ENCODE measurements at regions not wholly inside any gene's neighbourhood (a gene's known extent, or its start where the extent isn't known, plus 50 kb on each side); places are given as distances from the start of the nearest gene placed in this dataset.

DNA sequence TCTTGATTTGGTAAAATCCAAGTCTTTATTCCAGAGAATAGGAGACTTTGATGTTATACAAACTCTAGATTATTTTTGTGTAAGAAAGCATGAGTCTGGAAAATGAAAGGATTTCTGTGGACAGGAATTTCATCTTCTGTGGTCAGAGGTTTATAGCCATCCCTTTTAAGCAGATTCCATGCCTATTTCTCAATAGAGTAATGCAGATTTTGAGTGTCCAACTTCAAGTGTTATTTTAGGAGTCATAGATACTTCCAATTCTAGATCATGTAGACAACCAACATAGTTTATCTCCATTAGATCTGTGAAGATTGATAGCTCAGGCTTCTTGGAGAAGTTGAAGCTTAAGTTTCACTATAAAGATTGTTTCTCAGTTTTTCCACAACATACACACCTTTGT, 379.7 kb downstream of the PSAT1 start:
- Histone ChIP-seq H3K27me3 (replicated peaks in 2 of 5; ENCODE audit: control insufficient read depth in 4 of 5, insufficient read depth in 5 of 5, low read length in 4 of 5) (no peaks in the 10 kb centered on the region), H3K4me1 (ENCODE audit: control extremely low read depth in 1 of 4, control insufficient read depth in 4 of 4, insufficient read depth in 4 of 4, low read length in 3 of 4) (no peaks in the 10 kb centered on the region), H3K36me3 (ENCODE audit: control insufficient read depth in 4 of 4, insufficient read depth in 4 of 4, low read length in 3 of 4) (no peaks in the 10 kb centered on the region), H3K27ac (ENCODE audit: insufficient read depth in 1 of 2, low read depth in 1 of 2, low read length in 2 of 2, poor library complexity in 1 of 2, severe bottlenecking in 2 of 2) (no peak overlapping the region), H3K4me3 (ENCODE audit: control insufficient read depth in 1 of 7, extremely low read depth in 1 of 7, insufficient read depth in 4 of 7, low read depth in 2 of 7, low read length in 6 of 7) (no peak overlapping the region), H3K9me3 (ENCODE audit: control extremely low read depth in 1 of 5, control insufficient read depth in 4 of 5, insufficient read depth in 2 of 5, low read depth in 1 of 5, low read length in 4 of 5) (no peaks in the 10 kb centered on the region)
- ChIA-PET CTCF (interaction anchor here (0.6 kb wide), 1 partner anchor 10 kb away, joined by 3 read pairs; no protein-coding TSS in a partner anchor), POLR2A (no interaction called here)
- DNase-seq = no peak

GRCh38 chr9:78677326-78677725, 380.4 kb downstream of the PSAT1 start:
- POLR2A ChIA-PET = no interaction called here
- no peak overlapping the region for H3K27ac ChIP-seq (ENCODE audit: insufficient read depth in 1 of 2, low read depth in 1 of 2, low read length in 2 of 2, poor library complexity in 1 of 2, severe bottlenecking in 2 of 2)

DNA sequence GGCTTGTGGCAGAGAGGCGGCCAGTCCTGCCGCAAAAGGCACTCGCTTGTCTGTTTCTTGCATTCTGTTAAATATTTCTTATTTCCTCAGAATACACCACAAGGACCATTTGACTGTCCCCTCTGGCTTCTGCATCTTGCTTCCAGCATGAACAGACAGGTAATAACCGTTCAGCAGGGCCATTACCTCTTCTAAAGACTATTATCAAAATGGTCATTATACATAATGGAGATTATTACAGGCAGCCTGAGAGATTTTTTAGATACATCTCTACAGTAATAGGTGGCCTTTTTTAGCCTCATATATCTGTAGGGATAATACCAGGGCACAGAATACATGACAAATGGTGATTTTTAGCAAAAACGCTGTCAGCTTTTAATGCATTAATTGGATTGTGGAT, 382.0 kb downstream of the PSAT1 start:
- Histone ChIP-seq H3K27ac (ENCODE audit: insufficient read depth in 1 of 2, low read depth in 1 of 2, low read length in 2 of 2, poor library complexity in 1 of 2, severe bottlenecking in 2 of 2) (no peak overlapping the region), H3K9me3 (ENCODE audit: control extremely low read depth in 1 of 5, control insufficient read depth in 4 of 5, insufficient read depth in 2 of 5, low read depth in 1 of 5, low read length in 4 of 5) (no peaks in the 10 kb centered on the region), H3K36me3 (ENCODE audit: control insufficient read depth in 4 of 4, insufficient read depth in 4 of 4, low read length in 3 of 4) (no peaks in the 10 kb centered on the region), H3K4me3 (ENCODE audit: control insufficient read depth in 1 of 7, extremely low read depth in 1 of 7, insufficient read depth in 4 of 7, low read depth in 2 of 7, low read length in 6 of 7) (no peak overlapping the region), H3K27me3 (replicated peaks in 2 of 5; ENCODE audit: control insufficient read depth in 4 of 5, insufficient read depth in 5 of 5, low read length in 4 of 5) (no peaks in the 10 kb centered on the region), H3K4me1 (ENCODE audit: control extremely low read depth in 1 of 4, control insufficient read depth in 4 of 4, insufficient read depth in 4 of 4, low read length in 3 of 4) (no peaks in the 10 kb centered on the region)
- no peak for DNase-seq
- CTCF ChIA-PET = no interaction called here
- POLR2A ChIA-PET = no interaction called here
- WGBS (ENCODE audit: insufficient coverage) = 93% methylated on average over 2 of the region's 5 CpGs

More at GRCh38 chr9:78677326-78677725, 380.4 kb downstream of the PSAT1 start:
- DNase-seq = no peak
- H3K9me3 ChIP-seq (ENCODE audit: control extremely low read depth in 1 of 5, control insufficient read depth in 4 of 5, insufficient read depth in 2 of 5, low read depth in 1 of 5, low read length in 4 of 5) = no peaks in the 10 kb centered on the region
- H3K4me1 ChIP-seq (ENCODE audit: control extremely low read depth in 1 of 4, control insufficient read depth in 4 of 4, insufficient read depth in 4 of 4, low read length in 3 of 4) = no peaks in the 10 kb centered on the region
- CTCF ChIA-PET = interaction anchor here (0.6 kb wide), 1 partner anchor 10 kb away, joined by 3 read pairs; no protein-coding TSS in a partner anchor
- no peaks in the 10 kb centered on the region for H3K36me3 ChIP-seq (ENCODE audit: control insufficient read depth in 4 of 4, insufficient read depth in 4 of 4, low read length in 3 of 4)
- no CpG with 5 or more reads among the region's 2 CpGs for WGBS (ENCODE audit: insufficient coverage)
- no peak overlapping the region for H3K4me3 ChIP-seq (ENCODE audit: control insufficient read depth in 1 of 7, extremely low read depth in 1 of 7, insufficient read depth in 4 of 7, low read depth in 2 of 7, low read length in 6 of 7)
- no peaks in the 10 kb centered on the region for H3K27me3 ChIP-seq (replicated peaks in 2 of 5; ENCODE audit: control insufficient read depth in 4 of 5, insufficient read depth in 5 of 5, low read length in 4 of 5)

GRCh38 chr9:78680196-78680595, 383.3 kb downstream of the PSAT1 start:
- 97% methylated on average over 3 of the region's 3 CpGs for WGBS (ENCODE audit: insufficient coverage)
- CTCF ChIA-PET = no interaction called here

DNA sequence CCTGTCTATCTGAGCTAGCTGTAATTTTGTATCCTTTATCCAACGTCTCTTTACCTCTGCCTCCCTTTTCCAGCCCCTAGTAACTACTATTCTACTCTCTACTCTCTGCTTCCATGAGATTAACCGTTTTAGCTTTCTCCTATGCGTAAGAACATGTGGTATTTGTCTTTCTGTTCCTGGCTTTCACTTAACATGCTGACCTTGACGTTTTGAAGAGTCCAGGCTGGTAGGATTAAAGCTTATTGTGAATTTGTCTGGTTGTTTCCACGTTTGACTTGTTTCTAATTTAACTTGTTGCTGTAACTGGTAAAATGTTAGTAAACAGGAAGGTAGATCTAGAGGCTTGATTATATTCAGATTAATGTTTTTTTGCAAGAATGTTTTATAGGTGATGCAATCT, 385.3 kb downstream of the PSAT1 start:
- ChIA-PET CTCF (no interaction called here), POLR2A (no interaction called here)
- no peak overlapping the region for H3K27ac ChIP-seq (ENCODE audit: insufficient read depth in 1 of 2, low read depth in 1 of 2, low read length in 2 of 2, poor library complexity in 1 of 2, severe bottlenecking in 2 of 2)
- WGBS (ENCODE audit: insufficient coverage) = 87% methylated on average over 3 of the region's 5 CpGs
- H3K27me3 ChIP-seq (replicated peaks in 2 of 5; ENCODE audit: control insufficient read depth in 4 of 5, insufficient read depth in 5 of 5, low read length in 4 of 5) = no peaks in the 10 kb centered on the region
- H3K9me3 ChIP-seq (ENCODE audit: control extremely low read depth in 1 of 5, control insufficient read depth in 4 of 5, insufficient read depth in 2 of 5, low read depth in 1 of 5, low read length in 4 of 5) = no peaks in the 10 kb centered on the region
- H3K4me3 ChIP-seq (ENCODE audit: control insufficient read depth in 1 of 7, extremely low read depth in 1 of 7, insufficient read depth in 4 of 7, low read depth in 2 of 7, low read length in 6 of 7) = no peak overlapping the region
- no peak for DNase-seq
- no peaks in the 10 kb centered on the region for H3K36me3 ChIP-seq (ENCODE audit: control insufficient read depth in 4 of 4, insufficient read depth in 4 of 4, low read length in 3 of 4)
- no peaks in the 10 kb centered on the region for H3K4me1 ChIP-seq (ENCODE audit: control extremely low read depth in 1 of 4, control insufficient read depth in 4 of 4, insufficient read depth in 4 of 4, low read length in 3 of 4)

More at GRCh38 chr9:78680196-78680595, 383.3 kb downstream of the PSAT1 start:
- DNase-seq = no peak
- no peaks in the 10 kb centered on the region for H3K27me3 ChIP-seq (replicated peaks in 2 of 5; ENCODE audit: control insufficient read depth in 4 of 5, insufficient read depth in 5 of 5, low read length in 4 of 5)
- no peak overlapping the region for H3K27ac ChIP-seq (ENCODE audit: insufficient read depth in 1 of 2, low read depth in 1 of 2, low read length in 2 of 2, poor library complexity in 1 of 2, severe bottlenecking in 2 of 2)
- POLR2A ChIA-PET = interaction anchor here (0.6 kb wide), 1 partner anchor 446 kb away, joined by 3 read pairs; no protein-coding TSS in a partner anchor
- no peaks in the 10 kb centered on the region for H3K36me3 ChIP-seq (ENCODE audit: control insufficient read depth in 4 of 4, insufficient read depth in 4 of 4, low read length in 3 of 4)
- H3K4me1 ChIP-seq (ENCODE audit: control extremely low read depth in 1 of 4, control insufficient read depth in 4 of 4, insufficient read depth in 4 of 4, low read length in 3 of 4) = no peaks in the 10 kb centered on the region
- H3K9me3 ChIP-seq (ENCODE audit: control extremely low read depth in 1 of 5, control insufficient read depth in 4 of 5, insufficient read depth in 2 of 5, low read depth in 1 of 5, low read length in 4 of 5) = no peaks in the 10 kb centered on the region
- no peak overlapping the region for H3K4me3 ChIP-seq (ENCODE audit: control insufficient read depth in 1 of 7, extremely low read depth in 1 of 7, insufficient read depth in 4 of 7, low read depth in 2 of 7, low read length in 6 of 7)

DNA sequence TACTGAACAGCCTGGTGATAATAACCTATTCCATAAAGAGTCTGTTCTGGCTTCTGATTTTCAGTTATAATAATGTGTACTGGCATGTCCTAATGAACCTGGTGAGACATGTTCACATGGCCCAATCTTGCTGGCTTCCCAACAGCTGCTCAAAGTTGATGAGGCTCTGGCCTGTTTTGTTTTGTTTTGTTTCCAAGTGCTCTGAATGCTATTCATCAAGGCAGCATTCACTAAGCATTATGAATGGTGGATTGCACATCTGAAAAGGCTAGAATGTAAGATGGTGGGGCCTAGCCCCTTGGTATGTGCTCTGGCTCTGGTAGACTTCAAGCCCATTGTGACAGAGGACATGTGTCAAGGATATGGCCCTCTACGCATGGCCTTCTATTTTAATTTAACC, 388.5 kb downstream of the PSAT1 start:
- Histone ChIP-seq H3K36me3 (ENCODE audit: control insufficient read depth in 4 of 4, insufficient read depth in 4 of 4, low read length in 3 of 4) (no peaks in the 10 kb centered on the region), H3K27me3 (replicated peaks in 2 of 5; ENCODE audit: control insufficient read depth in 4 of 5, insufficient read depth in 5 of 5, low read length in 4 of 5) (no peaks in the 10 kb centered on the region), H3K4me3 (ENCODE audit: control insufficient read depth in 1 of 7, extremely low read depth in 1 of 7, insufficient read depth in 4 of 7, low read depth in 2 of 7, low read length in 6 of 7) (no peak overlapping the region), H3K9me3 (ENCODE audit: control extremely low read depth in 1 of 5, control insufficient read depth in 4 of 5, insufficient read depth in 2 of 5, low read depth in 1 of 5, low read length in 4 of 5) (no peaks in the 10 kb centered on the region), H3K27ac (ENCODE audit: insufficient read depth in 1 of 2, low read depth in 1 of 2, low read length in 2 of 2, poor library complexity in 1 of 2, severe bottlenecking in 2 of 2) (no peak overlapping the region), H3K4me1 (ENCODE audit: control extremely low read depth in 1 of 4, control insufficient read depth in 4 of 4, insufficient read depth in 4 of 4, low read length in 3 of 4) (no peaks in the 10 kb centered on the region)
- ChIA-PET CTCF (interaction anchor here (1.9 kb wide), 1 partner anchor 9 kb away, joined by 5 read pairs; no protein-coding TSS in a partner anchor), POLR2A (no interaction called here)
- no peak for DNase-seq
- WGBS (ENCODE audit: insufficient coverage) = no CpG with 5 or more reads among the region's 1 CpG

- WGBS (ENCODE audit: insufficient coverage) = no CpG with 5 or more reads among the region's 1 CpG
- H3K4me3 ChIP-seq (ENCODE audit: control insufficient read depth in 1 of 7, extremely low read depth in 1 of 7, insufficient read depth in 4 of 7, low read depth in 2 of 7, low read length in 6 of 7) = no peak overlapping the region
- peaks cover 0 to 5% (median 2%) of the 10 kb centered on the region in 5 experiments for H3K27me3 ChIP-seq (replicated peaks in 2 of 5; ENCODE audit: control insufficient read depth in 4 of 5, insufficient read depth in 5 of 5, low read length in 4 of 5)
- no peaks in the 10 kb centered on the region for H3K9me3 ChIP-seq (ENCODE audit: control extremely low read depth in 1 of 5, control insufficient read depth in 4 of 5, insufficient read depth in 2 of 5, low read depth in 1 of 5, low read length in 4 of 5)
- no peak overlapping the region for H3K27ac ChIP-seq (ENCODE audit: insufficient read depth in 1 of 2, low read depth in 1 of 2, low read length in 2 of 2, poor library complexity in 1 of 2, severe bottlenecking in 2 of 2)
- ChIA-PET CTCF (no interaction called here), POLR2A (no interaction called here)
- DNase-seq = no peak
- peaks cover 0 to 4% (median under 1%) of the 10 kb centered on the region in 4 experiments for H3K4me1 ChIP-seq (ENCODE audit: control extremely low read depth in 1 of 4, control insufficient read depth in 4 of 4, insufficient read depth in 4 of 4, low read length in 3 of 4)
- H3K36me3 ChIP-seq (ENCODE audit: control insufficient read depth in 4 of 4, insufficient read depth in 4 of 4, low read length in 3 of 4) = no peaks in the 10 kb centered on the region
Observed at GRCh38 chr9:78688796-78689195, 391.9 kb downstream of the PSAT1 start.

All from common myeloid progenitor, CD34-positive (primary cell).